ENCODE measurements at regions not wholly inside any gene's neighbourhood (a gene's known extent, or its start where the extent isn't known, plus 50 kb on each side); places are given as distances from the start of the nearest gene placed in this dataset.

- no peak for DNase-seq (ENCODE audit: low spot score)
Observed at GRCh38 chr4:22220965-22221364, 272.4 kb upstream of the KCNIP4 start.

- no peak for DNase-seq (ENCODE audit: low spot score)
Observed at GRCh38 chr4:22217480-22217879, 268.9 kb upstream of the KCNIP4 start.

GRCh38 chr4:22216278-22216677, 267.7 kb upstream of the KCNIP4 start:
- DNase-seq (ENCODE audit: low spot score): no peak

- DNase-seq (ENCODE audit: low spot score): no peak
Observed at GRCh38 chr4:22215084-22215483, 266.5 kb upstream of the KCNIP4 start.

- DNase-seq (ENCODE audit: low spot score): no peak
Observed at GRCh38 chr4:22203711-22204011, 255.1 kb upstream of the KCNIP4 start.

- DNase-seq (ENCODE audit: low spot score): no peak
Observed at GRCh38 chr4:22202975-22203710, 254.6 kb upstream of the KCNIP4 start.

- DNase-seq (ENCODE audit: low spot score): no peak
Observed at GRCh38 chr4:22202246-22202974, 253.8 kb upstream of the KCNIP4 start.

GRCh38 chr4:22201256-22201655, 252.7 kb upstream of the KCNIP4 start:
- no peak for DNase-seq (ENCODE audit: low spot score)

- DNase-seq (ENCODE audit: low spot score): no peak
Observed at GRCh38 chr4:22196551-22196950, 248.0 kb upstream of the KCNIP4 start.

- no peak for DNase-seq (ENCODE audit: low spot score)
Observed at GRCh38 chr4:22192084-22192511, 243.5 kb upstream of the KCNIP4 start.

GRCh38 chr4:22191565-22191964, 243.0 kb upstream of the KCNIP4 start:
- no peak for DNase-seq (ENCODE audit: low spot score)

GRCh38 chr4:22190855-22191254, 242.3 kb upstream of the KCNIP4 start:
- DNase-seq (ENCODE audit: low spot score): no peak

- DNase-seq (ENCODE audit: low spot score): no peak
Observed at GRCh38 chr4:22187203-22187820, 238.7 kb upstream of the KCNIP4 start.

GRCh38 chr4:22181736-22182135, 233.2 kb upstream of the KCNIP4 start:
- DNase-seq (ENCODE audit: low spot score): no peak

GRCh38 chr4:22179124-22179874, 230.7 kb upstream of the KCNIP4 start:
- no peak for DNase-seq (ENCODE audit: low spot score)

GRCh38 chr4:22174640-22175039, 226.1 kb upstream of the KCNIP4 start:
- DNase-seq (ENCODE audit: low spot score): no peak

- DNase-seq (ENCODE audit: low spot score): no peak
Observed at GRCh38 chr4:22170353-22170752, 221.8 kb upstream of the KCNIP4 start.

- DNase-seq (ENCODE audit: low spot score): no peak
Observed at GRCh38 chr4:22167201-22167600, 218.6 kb upstream of the KCNIP4 start.

- no peak for DNase-seq (ENCODE audit: low spot score)
Observed at GRCh38 chr4:22162454-22162853, 213.9 kb upstream of the KCNIP4 start.

- no peak for DNase-seq (ENCODE audit: low spot score)
Observed at GRCh38 chr4:22130741-22131140, 182.2 kb upstream of the KCNIP4 start.

- peak; percentile 37 for DNase-seq (ENCODE audit: low spot score)
Observed at GRCh38 chr4:22129454-22130029, 181.0 kb upstream of the KCNIP4 start.

- no peak for DNase-seq (ENCODE audit: low spot score)
Observed at GRCh38 chr4:22122062-22122461, 173.5 kb upstream of the KCNIP4 start.

Data from SK-N-DZ (cell line).